C4-2B (cell line): ENCODE measurements at regions not wholly inside any gene's neighbourhood (a gene's known extent, or its start where the extent isn't known, plus 50 kb on each side); places are given as distances from the start of the nearest gene placed in this dataset.

Experiments used
- H3K27ac ChIP-seq: fragments of 450-650 bp; 2 replicates; pipeline ENCODE4 v1.5.1; 2017
- CTCF ChIP-seq: fragments of 450-650 bp; conservative IDR thresholded peaks from 2 replicates; pipeline ENCODE4 v1.5.1; 2017; ENCODE audit warnings: mild to moderate bottlenecking
- ZFX ChIP-seq: fragments of 450-650 bp; IDR thresholded peaks from 2 replicates; pipeline ENCODE4 v1.6.1; 2017

- TF ChIP-seq ZFX = no peak
- TF ChIP-seq CTCF = no peak
- H3K27ac ChIP-seq = no peak overlapping the region
These were observed 275.0 kb upstream of the BMP2 start for GRCh38 chr20:6492271-6493055.

- no peak overlapping the region for H3K27ac ChIP-seq
- TF ChIP-seq ZFX = no peak
These were observed 276.6 kb upstream of the BMP2 start for GRCh38 chr20:6490849-6491248.

- no peak overlapping the region for H3K27ac ChIP-seq
- TF ChIP-seq CTCF = no peak
- no peak for TF ChIP-seq ZFX
These were observed 277.9 kb upstream of the BMP2 start for GRCh38 chr20:6489361-6490171.

GRCh38 chr20:6485351-6485750 is 282.1 kb upstream of the BMP2 start:
- TF ChIP-seq ZFX (no peak), CTCF (no peak)
- H3K27ac ChIP-seq = no peak overlapping the region

GRCh38 chr20:6483727-6484126 is 283.8 kb upstream of the BMP2 start:
- TF ChIP-seq CTCF = no peak
- no peak for TF ChIP-seq ZFX
- no peak overlapping the region for H3K27ac ChIP-seq

GRCh38 chr20:6482486-6482885 is 285.0 kb upstream of the BMP2 start:
- TF ChIP-seq CTCF = no peak
- TF ChIP-seq ZFX = no peak
- H3K27ac ChIP-seq = no peak overlapping the region

- TF ChIP-seq ZFX = no peak
- no peak for TF ChIP-seq CTCF
- H3K27ac ChIP-seq = no peak overlapping the region
These were observed 286.9 kb upstream of the BMP2 start for GRCh38 chr20:6480328-6481200.
